GM12878 (cell line): ENCODE measurements at regions not wholly inside any gene's neighbourhood (a gene's known extent, or its start where the extent isn't known, plus 50 kb on each side); places are given as distances from the start of the nearest gene placed in this dataset.

Experiments used
- ATAC-seq: fragments of 200-7000 bp; cut with Tn5 transposase; 3 replicates; pipeline ENCODE4 v1.9.1; 2020; ENCODE audit warnings: mild to moderate bottlenecking, moderate library complexity
- BruUV-seq: library from RNA; stranded (reverse); fragments of 400-500 nt; replicated peaks from 2 replicates; lab custom pipeline; 2021; lab: Mats Ljungman, UMichigan
- CTCF ChIA-PET: fragments of 300-600 bp; sonication (Branson Sonifier 250); formaldehyde crosslinking; extraction: SDS; loops from one replicate; lab custom pipeline; 2021; ENCODE audit warnings: inconsistent platforms; lab: Yijun Ruan, JAX
- POLR2A ChIA-PET: fragments of 350-600 bp; formaldehyde crosslinking; extraction: SDS; loops from one replicate; lab custom pipeline; 2021; ENCODE audit warnings: inconsistent platforms; lab: Charles Lee
- RAD21 ChIA-PET: fragments of 300-600 bp; sonication (Branson Sonifier 250); formaldehyde crosslinking; loops from one replicate; lab custom pipeline; 2023; ENCODE audit warnings: antibody characterized with exemption; ENCODE audit not compliant: unreplicated experiment; lab: Charles Lee
- SMC1A ChIA-PET: fragments of 300-600 bp; sonication (Branson Sonifier 250); formaldehyde crosslinking; loops from one replicate; lab custom pipeline; 2023; ENCODE audit not compliant: unreplicated experiment, uncharacterized antibody; lab: Charles Lee
- DNase-seq: peaks from one replicate; pipeline ENCODE4 v3.0.0-alpha.2; 2011; ENCODE audit warnings: low read depth, low spot score
- FAIRE-seq: peaks from 3 replicates; lab custom pipeline; 2011; peaks lifted over from hg19 to GRCh38; lab: Jason Lieb, UNC
- H2AFZ ChIP-seq: 2 replicates; pipeline ENCODE4 v1.6.0; 2011; ENCODE audit warnings: low read depth, low read length, control low read depth; ENCODE audit not compliant: control insufficient read depth
- H3K27ac ChIP-seq: 2 replicates; pipeline ENCODE4 v1.5.1; 2011; ENCODE audit warnings: control low read depth; ENCODE audit not compliant: control insufficient read depth, insufficient read depth
- H3K27me3 ChIP-seq, 2 experiments: replicated peaks in 1 of 2; 2 replicates each; pipeline versions ENCODE4 v1.6.0 to v1.6.1; 2011; ENCODE audit warnings: low read length in 1 of 2; ENCODE audit not compliant: control insufficient read depth in 2 of 2, insufficient read depth in 2 of 2
- H3K36me3 ChIP-seq, 2 experiments: 2 replicates each; pipeline ENCODE4 v1.5.1; 2011; ENCODE audit warnings: low read length in 1 of 2; ENCODE audit not compliant: control insufficient read depth in 2 of 2, insufficient read depth in 2 of 2
- H3K4me1 ChIP-seq: 2 replicates; pipeline ENCODE4 v1.6.1; 2011; ENCODE audit warnings: mild to moderate bottlenecking, low read length, moderate library complexity, mixed read lengths; ENCODE audit not compliant: control insufficient read depth, insufficient read depth
- H3K4me2 ChIP-seq: 2 replicates; pipeline ENCODE4 v1.6.0; 2011; ENCODE audit warnings: control low read depth; ENCODE audit not compliant: control insufficient read depth, insufficient read depth
- H3K4me3 ChIP-seq: fragments of 200-600 bp; sonication (generic); 2 replicates; pipeline ENCODE4 v1.5.1; 2016
- H3K79me2 ChIP-seq: 2 replicates; pipeline ENCODE4 v1.6.0; 2011; ENCODE audit warnings: low read length; ENCODE audit not compliant: control insufficient read depth, insufficient read depth
- H3K9ac ChIP-seq: 2 replicates; pipeline ENCODE4 v1.8.0; 2011; ENCODE audit warnings: low read length, control low read depth, mixed read lengths; ENCODE audit not compliant: control insufficient read depth, insufficient read depth
- H3K9me3 ChIP-seq: replicated peaks from 3 replicates; pipeline ENCODE4 v1.5.1; 2011; ENCODE audit warnings: mild to moderate bottlenecking, low read length; ENCODE audit not compliant: control insufficient read depth, insufficient read depth
- H4K20me1 ChIP-seq: 2 replicates; pipeline ENCODE4 v1.6.0; 2011; ENCODE audit not compliant: control insufficient read depth, insufficient read depth
- BRCA1 ChIP-seq: IDR thresholded peaks from 2 replicates; pipeline ENCODE4 v1.6.1; 2011; ENCODE audit warnings: low read depth, low read length, improper control_type of control experiment
- IRF5 ChIP-seq: fragments of 450-650 bp; IDR thresholded peaks from 2 replicates; pipeline ENCODE4 v1.6.1; 2017; ENCODE audit warnings: borderline replicate concordance
- MYB ChIP-seq: fragments of 150-350 bp; IDR thresholded peaks from 2 replicates; pipeline ENCODE4 v1.6.1; 2014; ENCODE audit warnings: mild to moderate bottlenecking, low read depth, low read length, borderline replicate concordance
- PBX3 ChIP-seq: IDR thresholded peaks from 2 replicates; pipeline ENCODE4 v1.6.1; 2011; ENCODE audit warnings: mild to moderate bottlenecking, low read depth, low read length, moderate library complexity; ENCODE audit not compliant: insufficient replicate concordance
- POLR2AphosphoS5 ChIP-seq: IDR thresholded peaks from 2 replicates; pipeline ENCODE4 v1.6.1; 2011; ENCODE audit warnings: mild to moderate bottlenecking, low read length, inconsistent platforms
- SP1 ChIP-seq: IDR thresholded peaks from one replicate; pipeline ENCODE4 v1.6.1; 2011; ENCODE audit warnings: low read depth, low read length
- STAT3 ChIP-seq: IDR thresholded peaks from 2 replicates; pipeline ENCODE4 v1.6.1; 2011; ENCODE audit warnings: low read depth, low read length, improper control_type of control experiment
- YBX1 ChIP-seq: fragments of 450-650 bp; IDR thresholded peaks from 2 replicates; pipeline ENCODE4 v1.6.1; 2016; ENCODE audit warnings: antibody characterized with exemption
- WGBS: methylation state at CpG from one replicate; pipeline ENCODE4 v1.1.6; 2016; ENCODE audit warnings: low lambda C conversion rate; ENCODE audit not compliant: insufficient replicate concordance, insufficient coverage; ENCODE audit errors: missing lambda C conversion rate; 5-methylcytosine and 5-hydroxymethylcytosine counted together
- in situ Hi-C: fragments of 300-500 bp; cut with MboI; formaldehyde crosslinking; loops from 9 replicates; pipeline ENCODE4 v1.14.3; 2018; ENCODE audit warnings: mixed read lengths
- intact Hi-C: fragments of 100-400 bp; cut with micrococcal nuclease; formaldehyde crosslinking; loops from one replicate; pipeline ENCODE4 v1.14.2; 2022; ENCODE audit not compliant: unreplicated experiment

DNA sequence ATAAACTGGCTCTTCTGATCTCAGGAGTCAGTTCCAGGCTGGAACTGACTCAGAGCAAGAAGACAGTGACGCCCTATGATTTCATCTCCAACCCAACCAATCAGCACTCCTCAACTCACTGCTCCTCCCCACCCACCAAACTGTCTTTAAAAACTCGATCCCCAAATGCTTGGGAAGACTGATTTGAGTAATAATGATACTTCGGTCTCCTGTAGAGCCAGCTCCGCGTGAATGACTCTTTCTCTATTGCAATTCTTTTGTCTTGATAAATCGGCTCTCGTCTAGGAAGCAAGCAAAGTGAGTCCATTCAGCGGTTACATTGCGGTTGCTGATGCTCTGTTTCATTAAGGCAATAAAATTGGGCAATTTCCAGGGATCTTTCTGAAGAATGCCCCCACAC is 1025.3 kb upstream of the CNTNAP5 start:
- ChIA-PET CTCF (interaction anchor here (0.8 kb wide), 1 partner anchor 9 kb away, joined by 3 read pairs; no protein-coding TSS in a partner anchor), RAD21 (no interaction called here)
- H2AFZ ChIP-seq: no peak overlapping the region

DNA sequence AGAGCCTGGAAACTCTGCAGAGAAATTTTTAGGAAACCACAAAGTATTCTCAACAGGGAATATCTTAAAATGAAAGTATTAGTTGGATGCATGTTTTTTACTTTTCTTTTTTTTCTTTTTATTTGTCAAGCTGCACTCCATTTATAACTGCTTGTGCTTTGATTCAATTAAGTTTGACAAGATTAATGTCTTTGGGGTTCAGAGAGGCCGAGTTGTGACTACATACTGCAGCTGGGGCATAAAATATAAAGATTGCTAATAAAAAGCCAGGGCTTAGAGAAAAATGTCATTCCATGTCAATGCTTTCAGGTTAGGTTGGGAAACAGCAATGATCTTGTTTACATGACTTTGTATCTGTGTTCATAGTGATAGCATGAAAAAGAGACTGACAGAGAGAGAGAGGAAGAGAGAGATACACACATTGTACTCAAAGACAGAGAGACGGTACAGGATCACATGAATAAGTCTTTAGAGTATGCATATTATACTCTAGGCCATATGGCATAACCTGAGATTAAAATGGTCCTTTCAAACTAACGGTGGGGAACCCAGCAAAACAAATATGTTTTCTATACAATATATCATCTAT is 1022.3 kb upstream of the CNTNAP5 start:
- no peak overlapping the region for H3K27ac ChIP-seq
- H3K79me2 ChIP-seq: no peaks in the 10 kb centered on the region
- intact Hi-C loops (no loop called here), in situ Hi-C loops (no loop called here)
- no peaks in the 10 kb centered on the region for H3K36me3 ChIP-seq
- H3K4me3 ChIP-seq: no peak overlapping the region
- BruUV-seq: no TSS peak
- ChIA-PET CTCF (no interaction called here), SMC1A (no interaction called here), RAD21 (no interaction called here), POLR2A (no interaction called here)
- WGBS: 0% methylated on average over 3 of the region's 3 CpGs
- no peak overlapping the region for H3K9ac ChIP-seq
- H3K4me1 ChIP-seq: no peaks in the 10 kb centered on the region
- DNase-seq: no peak
- H3K9me3 ChIP-seq: no peaks in the 10 kb centered on the region; the same call in 2 of the 3 replicates
- no peaks in the 10 kb centered on the region for H4K20me1 ChIP-seq
- no peak for FAIRE-seq
- no peak for ATAC-seq
- no peak overlapping the region for H2AFZ ChIP-seq
- H3K4me2 ChIP-seq: no peak overlapping the region
- no peaks in the 10 kb centered on the region for H3K27me3 ChIP-seq
- no peak for TF ChIP-seq PBX3

More for the DNA sequence above, 1025.3 kb upstream of the CNTNAP5 start:
- H3K4me3 ChIP-seq: no peak overlapping the region
- TF ChIP-seq MYB: no peak
- TF ChIP-seq YBX1: no peak
- TF ChIP-seq BRCA1: no peak
- TF ChIP-seq STAT3: no peak
- TF ChIP-seq POLR2AphosphoS5: no peak
- TF ChIP-seq SP1: no peak
- no peak for TF ChIP-seq IRF5
- TF ChIP-seq, all 136 proteins: peak for 0
- in situ Hi-C loops: no loop called here
- Histone ChIP-seq H3K79me2 (no peaks in the 10 kb centered on the region), H3K36me3 (no peaks in the 10 kb centered on the region), H3K4me1 (no peaks in the 10 kb centered on the region), H3K27ac (no peak overlapping the region), H4K20me1 (no peaks in the 10 kb centered on the region), H3K9me3 (no peaks in the 10 kb centered on the region), H3K9ac (no peak overlapping the region), H3K27me3 (no peaks in the 10 kb centered on the region), H3K4me2 (no peak overlapping the region)
- intact Hi-C loops: no loop called here
- 45% methylated on average over 9 of the region's 9 CpGs for WGBS
- FAIRE-seq (no peak), DNase-seq (no peak), ATAC-seq (peak; percentile 48)
- POLR2A ChIA-PET: no interaction called here
- BruUV-seq: no TSS peak
- SMC1A ChIA-PET: no interaction called here
